HepG2 (cell line): ENCODE measurements at regions not wholly inside any gene's neighbourhood (a gene's known extent, or its start where the extent isn't known, plus 50 kb on each side); places are given as distances from the start of the nearest gene placed in this dataset.

Experiments used
- ATAC-seq: fragments of 200-7000 bp; cut with Tn5 transposase; 3 replicates; pipeline ENCODE4 v1.9.1; 2020; ENCODE audit warnings: mild to moderate bottlenecking, moderate library complexity
- BruUV-seq: library from RNA; stranded (reverse); fragments of 400-500 nt; replicated peaks from 2 replicates; lab custom pipeline; 2021; lab: Mats Ljungman, UMichigan
- CTCF ChIA-PET: fragments of 300-600 bp; formaldehyde crosslinking; extraction: SDS; loops from one replicate; lab custom pipeline; 2021; ENCODE audit warnings: low total read pairs, inconsistent platforms, low intra/inter-chr PET ratio; lab: Yijun Ruan, JAX
- POLR2A ChIA-PET: fragments of 350-600 bp; sonication (Branson Sonifier 250); formaldehyde crosslinking; loops from one replicate; lab custom pipeline; 2020; ENCODE audit warnings: antibody characterized with exemption, inconsistent platforms; lab: Yijun Ruan, JAX
- DNase-seq: peaks from one replicate; pipeline ENCODE4 v3.0.0-alpha.2; 2015; ENCODE audit warnings: low spot score
- FAIRE-seq: peaks from 3 replicates; lab custom pipeline; 2011; peaks lifted over from hg19 to GRCh38; lab: Jason Lieb, UNC
- H2AFZ ChIP-seq: one replicate; pipeline ENCODE4 v1.6.1; 2011; ENCODE audit warnings: low read length, inconsistent platforms
- H3K27ac ChIP-seq: fragments of 300-600 bp; 3 replicates; pipeline ENCODE4 v1.8.0; 2011; ENCODE audit warnings: mixed run types, mild to moderate bottlenecking, mixed read lengths, low read length, inconsistent platforms; ENCODE audit not compliant: insufficient read depth; ENCODE audit errors: extremely low read length
- H3K27me3 ChIP-seq, 2 experiments: fragments of 200-600 bp in 1 of 2; 2 replicates in 1 of 2; 3 replicates in 1 of 2; pipeline versions ENCODE4 v1.6.0 to v1.8.0; 2011; ENCODE audit warnings: low read length in 2 of 2, mild to moderate bottlenecking in 2 of 2, moderate library complexity in 2 of 2, inconsistent platforms in 1 of 2; ENCODE audit not compliant: insufficient read depth in 2 of 2, control insufficient read depth in 1 of 2
- H3K36me3 ChIP-seq, 2 experiments: fragments of 200-600 bp in 1 of 2; replicated peaks in 1 of 2; 2 replicates in 1 of 2; 3 replicates in 1 of 2; pipeline versions ENCODE4 v1.5.1 to v1.8.0; 2011; ENCODE audit warnings: low read length in 2 of 2, inconsistent platforms in 1 of 2; ENCODE audit not compliant: insufficient read depth in 2 of 2, control insufficient read depth in 1 of 2
- H3K4me1 ChIP-seq: 2 replicates; pipeline ENCODE4 v1.5.1; 2012; ENCODE audit warnings: low read length, inconsistent platforms; ENCODE audit not compliant: insufficient read depth
- H3K4me2 ChIP-seq: 2 replicates; pipeline ENCODE4 v1.6.0; 2011; ENCODE audit warnings: low read depth, low read length, inconsistent platforms
- H3K4me3 ChIP-seq, 3 experiments: fragments of 200-600 bp in 1 of 3; sonication (generic), shearing (Covaris generic) in 1 of 3; replicated peaks in 1 of 3; 2 replicates each; pipeline ENCODE4 v1.5.1; 2011 to 2016; ENCODE audit warnings: low read length in 3 of 3, inconsistent platforms in 2 of 3, low read depth in 2 of 3, mild to moderate bottlenecking in 2 of 3, control low read depth in 1 of 3, mixed read lengths in 1 of 3; ENCODE audit not compliant: insufficient read depth in 1 of 3
- H3K79me2 ChIP-seq: one replicate; pipeline ENCODE4 v1.6.1; 2011; ENCODE audit warnings: low read length, inconsistent platforms; ENCODE audit not compliant: insufficient read depth
- H3K9ac ChIP-seq: 2 replicates; pipeline ENCODE4 v1.6.0; 2011; ENCODE audit warnings: mild to moderate bottlenecking, low read depth, low read length, inconsistent platforms; ENCODE audit not compliant: insufficient read depth
- H3K9me3 ChIP-seq: 2 replicates; pipeline ENCODE4 v1.5.1; 2012; ENCODE audit warnings: mild to moderate bottlenecking, low read length
- H4K20me1 ChIP-seq: 2 replicates; pipeline ENCODE4 v1.6.0; 2011; ENCODE audit warnings: inconsistent platforms, mild to moderate bottlenecking, low read length, moderate library complexity; ENCODE audit not compliant: insufficient read depth
- AGO1 ChIP-seq: fragments of 200-400 bp; formaldehyde crosslinking; IDR thresholded peaks from 2 replicates; pipeline ENCODE4 v1.6.1; 2017; ENCODE audit warnings: mild to moderate bottlenecking, low read depth, low read length, moderate library complexity; ENCODE audit not compliant: poor library complexity, severe bottlenecking
- CBX5 ChIP-seq: sonication (generic); formaldehyde crosslinking; IDR thresholded peaks from 2 replicates; pipeline ENCODE4 v1.4.0; 2020; ENCODE audit warnings: missing genetic modification reagents, borderline replicate concordance
- CEBPB ChIP-seq: IDR thresholded peaks from 2 replicates; pipeline ENCODE4 v1.6.1; 2011; ENCODE audit warnings: low read depth, low read length, improper control_type of control experiment, borderline replicate concordance
- CEBPG ChIP-seq: IDR thresholded peaks from 2 replicates; pipeline ENCODE4 v1.6.1; 2016
- FOXO4 ChIP-seq: sonication (generic); formaldehyde crosslinking; conservative IDR thresholded peaks from 2 replicates; pipeline ENCODE4 v1.8.1; 2023; ENCODE audit warnings: missing genetic modification reagents
- GLI4 ChIP-seq: sonication (generic); formaldehyde crosslinking; IDR thresholded peaks from 2 replicates; pipeline ENCODE4 v1.5.1; 2020; ENCODE audit warnings: missing genetic modification reagents, mild to moderate bottlenecking, moderate library complexity, borderline replicate concordance
- HDAC1 ChIP-seq: sonication (generic); formaldehyde crosslinking; IDR thresholded peaks from 2 replicates; pipeline ENCODE4 v1.5.1; 2020; ENCODE audit warnings: mild to moderate bottlenecking, missing genetic modification reagents
- MEF2D ChIP-seq: sonication (generic); formaldehyde crosslinking; IDR thresholded peaks from 2 replicates; pipeline ENCODE4 v1.5.1; 2020; ENCODE audit warnings: mild to moderate bottlenecking, missing genetic modification reagents
- NRL ChIP-seq: sonication (generic); formaldehyde crosslinking; IDR thresholded peaks from 2 replicates; pipeline ENCODE4 v1.5.0; 2020; ENCODE audit warnings: missing genetic modification reagents, mild to moderate bottlenecking, moderate library complexity, borderline replicate concordance
- RNF2 ChIP-seq: fragments of 450-650 bp; conservative IDR thresholded peaks from 2 replicates; pipeline ENCODE4 v1.6.1; 2016; ENCODE audit warnings: low read depth
- ZBTB7A ChIP-seq: sonication (generic); formaldehyde crosslinking; IDR thresholded peaks from 2 replicates; pipeline ENCODE4 v1.8.0; 2022; ENCODE audit warnings: mild to moderate bottlenecking, missing genetic modification reagents
- ZMYM3 ChIP-seq: sonication (generic); formaldehyde crosslinking; IDR thresholded peaks from 2 replicates; pipeline ENCODE4 v1.5.1; 2020; ENCODE audit warnings: mild to moderate bottlenecking, missing genetic modification reagents
- WGBS: methylation state at CpG from one replicate; pipeline ENCODE4 v1.1.6; 2017; ENCODE audit warnings: low lambda C conversion rate; 5-methylcytosine and 5-hydroxymethylcytosine counted together
- in situ Hi-C: cut with HindIII; loops from 2 replicates; pipeline ENCODE4 v1.10.0; 2017; ENCODE audit warnings: low pct_unique_long_range_greater_than_20kb; ENCODE audit not compliant: extremely low pct_ligation_motif_present
- intact Hi-C: fragments of 100-400 bp; cut with micrococcal nuclease; formaldehyde crosslinking; loops from one replicate; pipeline ENCODE4 v1.10.0; 2022; ENCODE audit not compliant: unreplicated experiment
- small RNA-seq, 3 experiments: library from RNA; depleted of rRNA; stranded (forward); fragments of <200 nt; gene quantifications; one replicate each; pipeline ENCODE3, GENCODE V24; 2012; ENCODE audit warnings: low read depth in 2 of 3, low replicate concordance in 1 of 3; ENCODE audit not compliant: insufficient read length in 3 of 3, insufficient read depth in 2 of 3
- TF ChIP-seq, protein P1 (sequence below): sonication (generic); formaldehyde crosslinking; IDR thresholded peaks from 2 replicates; pipeline ENCODE4 v1.4.0; 2020; ENCODE audit warnings: low read depth, mild to moderate bottlenecking, missing genetic modification reagents

GRCh38 chr7:131606346-131607290 lies 50.2 kb upstream of the PODXL start:
- H3K9me3 ChIP-seq: no peaks in the 10 kb centered on the region
- 40% methylated on average over 10 of the region's 11 CpGs for WGBS
- no peak for FAIRE-seq
- POLR2A ChIA-PET: no interaction called here
- peaks cover 2 to 44% of the 10 kb centered on the region in 2 experiments; a peak in 3 of 5 replicates for H3K27me3 ChIP-seq
- H3K4me3 ChIP-seq: no peak overlapping the region
- H4K20me1 ChIP-seq: no peaks in the 10 kb centered on the region
- ATAC-seq: no peak
- DNase-seq: no peak
- no peak overlapping the region for H3K9ac ChIP-seq
- CTCF ChIA-PET: no interaction called here
- H3K79me2 ChIP-seq: no peaks in the 10 kb centered on the region
- H3K4me2 ChIP-seq: no peak overlapping the region
- no peak overlapping the region for H3K27ac ChIP-seq
- in situ Hi-C loops: no loop called here
- BruUV-seq: no TSS peak
- no peaks in the 10 kb centered on the region for H3K36me3 ChIP-seq
- H3K4me1 ChIP-seq: no peaks in the 10 kb centered on the region
- intact Hi-C loops: no loop called here
- TF ChIP-seq AGO1 (no peak), ZBTB7A (CRISPR knock-in tag) (no peak), RNF2 (no peak), CEBPG (CRISPR knock-in tag) (no peak), ZMYM3 (CRISPR knock-in tag) (no peak), GLI4 (CRISPR knock-in tag) (no peak), CBX5 (no peak), HDAC1 (no peak), FOXO4 (no peak), CEBPB (no peak), NRL (CRISPR knock-in tag) (no peak), MEF2D (CRISPR knock-in tag) (no peak)
- TF ChIP-seq, protein P1, sequence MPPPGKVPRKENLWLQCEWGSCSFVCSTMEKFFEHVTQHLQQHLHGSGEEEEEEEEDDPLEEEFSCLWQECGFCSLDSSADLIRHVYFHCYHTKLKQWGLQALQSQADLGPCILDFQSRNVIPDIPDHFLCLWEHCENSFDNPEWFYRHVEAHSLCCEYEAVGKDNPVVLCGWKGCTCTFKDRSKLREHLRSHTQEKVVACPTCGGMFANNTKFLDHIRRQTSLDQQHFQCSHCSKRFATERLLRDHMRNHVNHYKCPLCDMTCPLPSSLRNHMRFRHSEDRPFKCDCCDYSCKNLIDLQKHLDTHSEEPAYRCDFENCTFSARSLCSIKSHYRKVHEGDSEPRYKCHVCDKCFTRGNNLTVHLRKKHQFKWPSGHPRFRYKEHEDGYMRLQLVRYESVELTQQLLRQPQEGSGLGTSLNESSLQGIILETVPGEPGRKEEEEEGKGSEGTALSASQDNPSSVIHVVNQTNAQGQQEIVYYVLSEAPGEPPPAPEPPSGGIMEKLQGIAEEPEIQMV (CRISPR knock-in tag): no peak
- no peak overlapping the region for H2AFZ ChIP-seq

Small RNAs in the stretch of these regions (small RNA-seq; reads per million reads assigned to genes)
- 0 reads per million in 3 experiments for gene AC009518.3
